HG02642 (cell line): ENCODE measurements at regions not wholly inside any gene's neighbourhood (a gene's known extent, or its start where the extent isn't known, plus 50 kb on each side); places are given as distances from the start of the nearest gene placed in this dataset.

ENCODE experiments used
- ATAC-seq: cut with Tn5 transposase; IDR thresholded peaks from one replicate; pipeline ENCODE4 v1.9.1; 2021; ENCODE audit warnings: mild to moderate bottlenecking; ENCODE audit not compliant: unreplicated experiment, poor library complexity

DNA sequence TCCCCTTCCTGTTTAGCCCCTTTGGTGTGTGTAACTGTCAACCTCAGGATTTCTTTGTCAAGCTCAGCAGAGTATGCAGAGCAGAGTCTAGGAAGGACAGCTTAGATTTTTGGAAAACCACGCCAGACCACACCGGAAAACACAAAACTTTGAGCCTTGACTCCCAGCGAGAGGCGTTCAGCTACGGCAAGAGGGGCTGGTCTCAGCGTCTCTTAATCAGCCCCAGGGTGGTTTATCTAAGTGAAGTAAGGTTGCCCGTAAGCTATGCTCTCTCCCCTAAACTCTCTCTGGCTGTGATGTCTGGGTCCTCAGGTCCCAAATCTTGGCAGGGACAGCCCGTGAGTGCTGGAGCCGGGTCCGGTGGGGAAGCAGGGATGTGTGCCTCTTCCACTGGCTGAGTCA, 230.9 kb downstream of the KLF6 start:
- ATAC-seq = no peak

DNA sequence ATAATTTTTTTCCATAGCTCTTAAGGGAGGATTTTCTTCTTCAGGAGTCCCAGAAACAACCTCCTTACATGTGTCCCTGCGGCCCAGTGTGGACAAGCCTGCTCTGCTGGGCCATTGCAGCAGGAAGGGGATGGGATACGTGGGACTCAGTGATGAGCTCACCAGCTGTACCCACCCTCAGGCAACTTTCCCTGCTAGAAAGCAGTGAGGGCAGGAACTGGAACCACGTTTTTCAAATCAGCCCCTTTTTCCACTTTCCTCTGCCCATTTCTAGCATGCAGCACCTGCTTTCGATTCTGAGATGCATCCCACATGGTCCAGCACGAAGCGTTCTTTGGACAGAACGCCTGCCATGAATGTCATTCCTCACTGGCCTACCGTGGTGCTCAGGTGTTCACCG, 232.7 kb downstream of the KLF6 start:
- ATAC-seq = no peak

DNA sequence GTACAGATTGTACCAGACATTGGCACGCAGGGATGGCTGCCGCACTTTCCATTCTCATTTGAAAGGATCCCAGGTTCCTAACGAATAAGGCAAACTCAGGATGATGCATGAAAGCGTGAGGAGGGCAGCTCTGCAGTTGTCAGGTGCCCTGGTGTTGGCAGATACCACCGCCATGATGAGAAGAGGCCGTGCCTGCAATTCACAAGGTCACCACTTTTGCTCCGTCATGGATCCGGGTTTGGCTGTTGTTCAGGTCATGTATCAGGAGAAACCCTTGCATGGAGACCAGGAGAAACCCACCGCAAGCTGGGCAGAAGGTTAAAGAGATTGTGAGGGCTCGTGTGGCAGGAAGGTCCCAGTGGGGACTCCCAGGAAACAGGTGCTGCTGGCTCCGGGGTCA, 233.2 kb downstream of the KLF6 start:
- ATAC-seq = no peak

DNA sequence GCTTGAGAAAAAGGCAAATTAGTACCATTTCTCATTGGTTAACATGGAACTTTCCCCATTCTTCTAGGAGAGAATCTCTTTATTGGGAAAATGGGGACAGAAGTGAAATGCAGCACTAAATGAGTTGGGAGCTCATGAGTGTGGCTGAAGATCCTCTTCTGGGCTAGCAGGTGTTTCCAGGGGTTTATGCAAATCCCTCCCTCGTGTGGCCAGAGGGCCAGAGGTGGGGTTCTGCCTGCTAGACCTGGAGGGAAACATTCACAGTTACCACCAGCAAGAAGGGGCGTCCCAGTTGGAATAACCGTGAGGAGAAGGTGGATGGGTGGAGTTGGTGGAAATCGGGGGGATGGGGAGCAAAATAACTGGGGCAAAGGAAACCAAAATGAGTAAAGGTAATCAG, 235.9 kb downstream of the KLF6 start:
- no peak for ATAC-seq

DNA sequence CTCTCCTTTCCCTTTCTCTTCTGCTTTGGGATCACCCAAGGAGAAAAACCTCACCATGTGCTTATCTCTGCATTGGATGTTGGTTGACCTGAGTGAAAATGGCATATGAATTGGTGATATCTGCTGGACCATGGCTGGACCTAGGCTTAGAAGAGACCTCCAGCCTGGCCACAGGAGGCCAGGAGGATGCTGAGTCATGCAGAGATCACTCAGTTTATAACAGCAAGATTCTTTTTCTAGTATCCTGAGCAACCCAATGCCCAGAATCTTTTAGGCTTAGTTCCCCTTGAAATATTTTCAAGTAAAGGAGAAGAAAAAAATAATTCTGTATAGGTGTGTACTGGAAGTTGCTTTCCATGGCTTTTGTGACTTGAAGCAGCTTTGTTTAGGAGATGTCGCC, 236.3 kb downstream of the KLF6 start:
- no peak for ATAC-seq

DNA sequence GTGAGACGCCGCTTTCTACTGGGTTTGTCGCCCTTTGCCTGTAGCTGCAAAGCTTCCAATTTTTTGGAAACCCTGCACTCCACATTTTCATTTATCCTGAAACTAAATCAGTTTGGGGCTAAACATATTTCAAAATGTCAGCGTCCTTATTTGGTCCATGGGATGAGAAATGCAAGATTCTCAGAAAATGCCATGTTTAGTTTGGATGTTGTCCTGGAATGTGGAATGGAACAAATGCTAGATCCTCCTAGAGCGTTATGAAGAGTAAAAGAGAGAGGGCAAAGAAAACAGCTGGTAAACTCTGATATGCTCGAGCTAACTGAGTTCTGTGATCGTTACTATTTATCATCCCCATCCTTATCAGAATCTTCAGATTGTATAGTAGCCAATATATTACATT, 236.9 kb downstream of the KLF6 start:
- no peak for ATAC-seq

DNA sequence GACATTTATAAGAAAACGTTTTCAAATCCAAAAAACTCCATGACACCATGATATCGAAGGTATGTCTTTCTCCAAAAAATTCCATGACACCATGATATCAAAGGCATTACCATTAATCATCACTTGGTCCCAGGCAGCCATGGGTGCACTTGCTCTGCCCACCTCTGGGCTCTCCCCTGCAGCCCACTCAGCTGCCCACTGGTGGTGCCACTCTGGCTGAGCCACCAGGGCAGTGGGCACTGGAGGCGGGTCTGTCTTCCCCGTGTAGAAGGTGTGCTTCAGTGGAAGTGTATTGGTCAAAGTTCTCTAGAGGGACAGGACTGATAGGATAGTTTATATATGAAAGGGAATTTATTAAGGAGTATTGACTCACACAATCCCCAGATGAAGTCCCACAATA, 240.4 kb downstream of the KLF6 start:
- no peak for ATAC-seq

DNA sequence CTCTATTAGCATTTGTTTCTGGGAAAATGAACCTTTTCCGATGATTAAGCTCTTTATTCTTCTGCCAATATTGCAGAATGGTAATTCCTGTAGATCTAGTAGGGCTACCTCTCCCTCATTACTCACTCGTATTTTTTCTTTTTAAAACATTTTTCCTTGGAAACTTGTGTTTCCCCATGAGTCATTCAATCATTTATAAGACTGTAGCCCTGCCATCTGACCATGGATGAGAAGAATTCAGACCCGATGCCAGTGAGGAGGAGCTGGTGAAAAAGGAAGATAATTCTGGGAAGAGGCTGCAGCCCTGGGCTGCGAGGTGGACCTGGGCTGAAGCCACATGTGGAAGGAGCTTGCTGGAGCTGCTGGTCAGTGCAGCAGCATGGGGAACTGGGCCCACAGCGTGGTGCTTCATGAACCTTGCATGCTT, 242.8 kb downstream of the KLF6 start:
- no peak for ATAC-seq

DNA sequence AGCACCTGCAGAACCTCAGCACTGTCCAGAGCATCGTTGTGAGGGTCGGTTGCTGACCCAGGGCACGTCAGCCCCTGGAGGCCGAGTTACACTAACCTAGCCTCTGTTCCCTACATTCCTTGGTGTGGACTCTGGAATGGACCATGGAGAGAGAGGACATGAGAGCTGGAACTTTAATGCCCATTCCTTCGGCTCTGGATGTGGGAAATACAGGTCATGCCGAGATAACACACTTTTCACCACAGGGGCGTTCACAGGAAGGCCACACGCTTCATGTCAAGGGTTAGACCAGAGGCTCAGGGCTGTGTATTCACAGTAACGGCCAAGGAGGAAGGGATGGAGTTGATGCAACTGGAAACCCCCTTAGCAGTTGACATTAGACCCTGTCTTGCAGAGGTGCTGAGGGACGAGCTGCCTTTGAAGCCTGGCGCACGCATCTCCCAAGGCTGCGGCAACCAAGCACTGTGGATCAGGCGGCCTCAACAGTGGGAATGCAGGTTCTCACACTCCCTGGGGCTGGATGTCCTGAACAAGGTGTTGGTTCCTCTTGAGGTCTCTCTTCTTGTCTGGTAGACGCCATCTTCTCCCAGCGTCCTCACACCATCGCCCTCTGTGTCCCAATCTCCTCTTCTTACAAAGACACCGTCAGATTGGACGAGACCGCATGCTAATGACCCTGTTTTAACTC, 245.2 kb downstream of the KLF6 start:
- ATAC-seq = no peak

DNA sequence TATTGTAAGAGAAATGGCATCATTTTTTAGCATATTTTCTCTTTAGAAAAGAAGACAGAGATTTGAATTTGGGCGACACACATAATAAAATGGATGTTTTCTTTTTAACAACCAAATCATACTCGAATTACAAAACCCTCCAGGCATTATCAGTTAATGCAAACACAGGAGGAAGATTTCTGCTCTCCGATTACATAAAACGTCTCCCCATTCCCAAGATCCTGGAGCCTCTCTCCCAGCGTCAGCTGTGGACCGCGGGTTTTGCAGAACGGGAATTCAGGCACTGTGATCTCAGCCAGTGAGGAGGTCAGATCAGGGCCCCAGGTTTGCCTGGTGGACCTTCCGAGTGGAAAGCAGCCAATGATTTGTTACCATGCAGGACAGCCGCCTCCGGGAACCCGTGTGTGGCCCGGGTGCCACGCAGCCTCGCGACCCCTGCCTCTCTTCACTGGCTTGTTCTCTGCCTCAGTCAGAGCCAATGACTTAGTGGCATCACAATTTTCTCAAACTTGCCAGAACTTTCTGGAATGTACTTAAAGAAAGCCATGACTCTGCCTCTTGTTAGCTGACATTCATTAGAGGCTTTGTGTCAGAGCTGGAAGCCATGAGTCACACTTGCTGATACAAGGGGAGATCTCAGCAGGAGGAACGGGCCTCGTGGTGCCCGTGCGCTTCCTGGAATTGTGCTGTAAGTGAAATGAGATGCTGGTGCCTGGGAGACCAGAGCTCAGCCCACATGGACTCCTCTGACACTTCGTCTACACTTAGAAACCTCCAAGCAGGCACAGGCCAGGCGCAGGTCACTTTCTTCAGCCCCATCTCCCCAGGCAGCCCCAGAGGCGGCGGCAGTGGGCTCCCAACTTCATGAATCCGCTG, 246.1 kb downstream of the KLF6 start:
- no peak for ATAC-seq

DNA sequence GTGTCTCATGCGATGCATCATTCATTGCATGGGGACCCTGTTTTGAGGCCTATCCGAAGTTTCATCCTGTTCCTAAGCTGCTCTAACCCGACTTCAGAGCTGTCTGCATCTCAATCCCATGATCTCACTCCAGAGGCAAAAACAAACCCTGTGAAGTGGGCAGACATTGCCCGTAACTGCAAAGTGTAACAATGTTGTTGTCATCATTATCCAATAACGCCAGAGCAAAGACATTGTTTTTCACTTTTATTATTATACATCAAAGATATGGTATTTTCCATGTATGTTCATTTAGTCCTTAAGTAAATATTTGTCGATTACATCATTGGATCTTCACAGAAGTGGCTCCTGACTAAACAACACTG, 246.7 kb downstream of the KLF6 start:
- ATAC-seq = no peak

DNA sequence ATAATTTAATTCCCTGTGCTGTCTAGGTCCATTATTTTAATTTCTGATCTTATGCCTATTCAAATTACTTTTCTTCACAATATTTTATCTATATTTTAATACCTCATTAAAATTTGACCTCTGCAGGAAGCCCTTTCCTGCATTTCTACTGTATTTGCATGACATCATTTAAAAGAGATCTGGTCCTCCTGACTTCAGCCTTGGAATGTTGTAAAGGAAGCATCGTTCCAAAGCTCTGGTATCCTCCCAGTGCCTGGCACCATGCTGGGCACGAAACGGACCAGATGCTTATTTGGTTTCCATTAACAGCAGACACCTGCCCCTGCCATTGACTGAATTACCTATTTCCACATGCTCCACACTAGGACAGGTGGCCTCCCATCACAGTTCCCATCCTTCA, 247.5 kb downstream of the KLF6 start:
- ATAC-seq = no peak

DNA sequence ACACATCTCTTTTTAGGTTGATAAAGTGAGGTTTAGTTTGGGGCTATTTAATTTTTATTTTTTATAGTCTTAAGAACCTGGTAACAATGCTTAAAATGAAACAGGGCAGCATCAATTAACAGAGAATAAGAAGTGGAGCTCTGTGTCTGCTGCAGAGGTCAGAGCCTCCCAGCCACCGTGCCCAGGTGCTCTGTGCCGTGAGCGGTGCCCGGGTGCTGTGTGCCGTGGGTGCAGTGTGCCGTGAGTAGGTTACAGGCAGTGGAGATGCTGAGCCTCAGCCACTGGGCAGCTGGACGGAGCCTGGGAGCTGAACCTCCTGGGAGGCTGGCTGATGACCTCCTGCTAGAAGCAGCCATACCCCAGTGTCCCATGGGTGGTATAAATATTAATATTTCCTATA, 250.0 kb downstream of the KLF6 start:
- no peak for ATAC-seq

DNA sequence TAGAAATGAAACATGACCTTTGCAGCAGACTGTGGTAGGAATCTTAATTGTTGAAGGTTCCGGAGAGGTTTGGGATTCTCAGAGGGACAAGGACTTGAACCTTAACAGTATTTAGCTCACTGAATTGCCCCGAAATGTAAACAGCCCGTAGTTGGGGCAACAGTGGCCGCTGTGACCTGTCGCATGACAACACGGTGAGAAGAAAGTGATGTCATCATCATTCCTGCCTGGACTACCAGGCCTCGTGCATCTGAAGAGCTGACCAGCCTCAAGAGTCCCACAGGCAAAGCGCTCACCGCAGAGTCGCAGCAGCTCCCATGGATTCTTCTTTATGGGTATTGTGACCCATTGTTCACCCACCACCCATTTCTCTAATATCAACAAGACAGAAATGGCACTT, 250.6 kb downstream of the KLF6 start:
- no peak for ATAC-seq

DNA sequence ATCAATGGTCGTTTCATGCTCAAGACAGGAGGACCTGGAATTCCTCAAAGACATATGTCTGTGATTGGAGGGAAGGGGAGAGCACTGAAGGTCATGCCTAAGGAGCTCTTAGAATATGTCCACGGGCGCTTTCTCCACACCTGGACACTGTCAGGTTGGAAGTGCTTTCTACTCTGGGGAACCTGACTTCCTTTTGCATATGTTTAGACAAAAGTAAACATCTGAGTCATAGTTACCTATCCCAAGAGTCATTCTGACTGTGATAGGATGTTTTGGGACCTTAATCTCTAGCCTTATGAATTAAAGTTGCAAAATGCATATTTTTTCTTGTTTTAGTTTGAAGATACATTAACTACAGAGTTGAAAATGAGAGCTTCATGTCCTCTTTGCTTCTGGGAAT, 251.7 kb downstream of the KLF6 start:
- ATAC-seq = no peak

DNA sequence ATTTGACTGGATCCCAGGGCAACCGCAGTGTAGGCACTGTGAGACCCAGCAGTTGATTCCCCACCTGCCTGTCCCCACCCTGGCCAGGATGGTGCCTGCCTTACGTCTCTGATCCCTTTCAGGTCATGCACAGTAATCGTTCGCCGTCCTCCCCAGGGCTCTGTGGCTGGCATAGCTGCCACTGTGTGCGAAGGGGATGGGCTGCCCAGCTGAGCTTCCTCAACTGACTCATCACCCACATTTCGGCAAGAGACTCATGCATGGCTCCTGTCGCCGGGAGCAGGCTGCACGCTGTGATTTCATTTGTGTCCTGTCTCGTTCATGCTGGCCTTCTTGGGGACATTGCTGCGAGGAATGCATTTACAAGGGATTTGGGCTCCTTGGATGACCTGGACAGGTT, 252.4 kb downstream of the KLF6 start:
- no peak for ATAC-seq

DNA sequence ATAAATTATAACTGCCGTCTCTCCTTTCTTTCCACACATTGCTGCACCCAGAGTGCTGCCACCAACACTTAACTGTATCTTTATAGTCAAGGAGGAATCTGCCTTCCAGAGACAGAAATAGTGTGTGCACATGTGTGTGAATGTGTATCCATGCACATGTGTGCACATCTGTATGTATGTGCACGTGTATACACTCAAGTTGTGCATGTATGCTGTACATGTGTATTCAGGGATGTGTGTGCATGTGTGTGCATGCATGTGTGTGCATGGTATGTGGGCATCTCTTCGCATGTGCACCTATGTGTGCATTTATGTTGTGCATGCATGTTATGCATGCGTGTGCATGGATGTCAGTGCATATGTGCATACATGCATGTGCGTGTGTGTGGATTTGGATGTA, 253.3 kb downstream of the KLF6 start:
- ATAC-seq = no peak

DNA sequence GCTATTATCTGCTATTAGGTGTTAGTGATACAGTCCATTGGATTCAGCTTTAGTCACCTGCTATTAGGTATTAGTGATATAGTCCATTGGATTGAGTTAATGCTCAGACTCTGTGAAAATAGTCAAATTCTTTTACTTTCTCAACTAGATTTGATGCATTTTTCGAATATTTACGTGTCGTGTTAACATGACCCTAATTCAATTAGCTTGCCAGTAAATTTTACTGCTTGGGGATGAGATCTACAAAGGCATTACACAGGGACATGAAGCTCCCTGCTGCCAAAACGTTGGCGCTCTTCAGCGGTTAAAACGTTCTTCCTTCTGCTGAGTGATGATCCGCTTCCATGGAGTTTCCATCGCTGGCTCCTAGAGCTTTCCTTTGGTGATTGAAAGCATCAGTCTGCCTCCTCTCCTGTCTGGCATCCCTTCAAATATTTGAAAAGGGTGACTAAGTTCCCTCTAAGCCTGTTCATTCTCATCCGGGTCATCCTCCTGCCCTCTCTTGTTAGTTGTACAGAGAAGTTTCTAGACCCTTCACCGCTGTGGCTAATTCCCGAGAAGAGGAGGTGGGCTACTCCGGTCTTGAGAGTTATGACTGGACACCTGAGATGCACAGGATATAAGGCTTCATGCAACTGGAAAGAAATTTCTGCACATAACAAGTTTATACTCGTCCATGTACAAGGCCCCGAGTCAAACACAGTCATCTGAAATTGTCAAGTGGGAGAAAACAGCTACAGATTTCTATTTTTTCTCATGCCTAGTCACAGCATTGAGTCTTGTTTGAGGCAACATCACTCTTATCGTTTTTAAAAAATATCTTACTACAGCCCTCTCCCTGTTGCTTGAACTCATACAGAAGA, 254.0 kb downstream of the KLF6 start:
- no peak for ATAC-seq

DNA sequence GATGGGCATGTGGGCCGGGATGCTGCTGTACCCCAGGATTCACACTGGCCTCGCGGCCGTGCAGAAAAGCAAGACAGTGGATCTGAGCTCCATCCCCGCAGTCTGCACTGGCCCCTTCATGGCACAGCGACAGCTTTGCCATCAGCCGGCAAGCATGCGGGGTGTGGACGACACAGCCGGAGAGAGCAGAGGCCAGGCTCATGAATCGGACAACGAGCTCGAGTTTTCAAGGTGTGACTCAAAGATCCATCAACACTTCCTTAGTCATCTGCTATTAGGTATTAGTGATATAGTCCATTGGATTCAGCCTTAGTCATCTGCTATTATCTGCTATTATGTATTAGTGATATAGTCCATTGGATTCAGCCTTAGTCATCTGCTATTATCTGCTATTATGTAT, 254.7 kb downstream of the KLF6 start:
- ATAC-seq = no peak

DNA sequence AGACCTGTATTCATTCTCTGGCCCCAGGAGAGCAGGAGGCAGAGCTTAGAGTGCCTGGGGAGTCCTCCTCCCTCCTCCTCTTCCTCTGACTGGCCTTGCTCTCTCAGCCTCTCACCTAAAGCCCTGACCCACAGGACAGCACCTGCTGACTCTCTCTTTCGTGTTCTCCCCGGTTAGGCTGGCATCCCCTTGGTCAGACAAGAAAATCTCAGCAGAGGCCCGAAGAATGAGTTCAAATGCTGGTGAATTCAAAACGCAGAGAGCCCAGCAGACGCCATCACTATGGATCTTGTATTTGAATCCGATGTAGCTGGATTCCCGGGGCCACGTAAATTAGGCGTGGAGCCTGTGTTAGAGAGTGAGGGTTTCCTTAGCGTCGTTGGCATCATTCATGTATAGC, 255.3 kb downstream of the KLF6 start:
- ATAC-seq = no peak

DNA sequence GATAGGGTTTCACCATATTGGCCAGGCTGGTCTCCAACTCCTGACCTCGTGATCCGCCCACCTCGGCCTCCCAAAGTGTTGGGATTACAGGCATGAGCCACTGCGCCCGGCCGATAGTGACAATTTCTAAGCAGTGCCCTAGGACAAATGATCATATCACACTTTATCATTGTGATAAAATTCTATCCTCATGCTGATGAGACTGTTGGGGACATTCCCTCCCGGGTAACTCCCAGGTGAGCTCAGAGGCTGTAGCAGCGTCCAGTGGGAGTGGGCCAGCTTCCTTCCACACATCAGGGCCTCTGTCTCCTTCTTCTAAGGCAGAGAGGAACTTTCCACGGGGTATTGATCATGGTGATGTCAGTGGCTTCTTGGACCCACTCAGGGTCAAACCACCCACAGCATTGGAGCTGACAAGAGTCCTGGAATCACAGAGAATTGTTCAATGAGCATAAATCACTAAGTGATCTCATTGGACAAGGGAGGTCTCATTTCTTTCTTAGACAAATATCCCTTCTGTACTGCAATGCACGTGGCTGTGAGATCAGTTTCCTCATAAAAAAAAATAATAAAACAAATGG, 256.1 kb downstream of the KLF6 start:
- no peak for ATAC-seq
